ENCODE measurements at regions not wholly inside any gene's neighbourhood (a gene's known extent, or its start where the extent isn't known, plus 50 kb on each side); places are given as distances from the start of the nearest gene placed in this dataset.

DNA sequence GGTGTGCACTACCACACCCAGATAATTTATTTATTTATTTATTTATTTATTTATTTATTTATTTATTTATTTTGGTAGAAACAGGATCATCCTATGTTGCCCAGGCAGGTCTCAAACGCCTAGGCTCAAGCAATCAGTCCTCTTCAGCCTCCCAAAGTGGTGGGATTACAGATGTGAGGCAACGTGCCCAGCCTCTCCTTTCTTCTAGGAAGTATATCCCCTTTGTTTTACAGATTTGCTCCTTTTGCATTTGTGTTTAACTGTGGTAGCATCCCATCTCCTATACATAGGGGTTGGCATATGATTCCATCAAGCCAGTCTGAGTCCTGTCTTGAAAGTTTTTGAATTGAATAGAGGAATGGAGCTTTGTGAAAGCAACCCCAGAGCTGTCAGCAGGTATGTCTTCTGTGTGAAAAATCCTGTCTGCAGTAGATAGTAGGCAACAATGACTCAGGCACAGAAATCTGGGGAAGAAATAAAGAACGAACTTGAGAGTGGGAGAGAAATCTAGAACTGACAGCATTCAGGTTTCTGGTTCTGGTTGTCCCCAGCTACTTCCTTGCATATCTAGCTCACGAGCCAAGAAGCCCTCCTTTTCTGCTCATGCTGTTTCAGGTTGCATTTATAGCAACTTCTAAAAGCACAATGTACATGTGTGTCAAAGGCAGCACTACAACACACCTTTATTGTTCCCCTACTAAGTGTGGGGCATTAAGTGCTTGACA is 113.7 kb upstream of the LSM6 start:
- TF ChIP-seq POLR2A (IDR thresholded peaks at IDR 0.05) (no peak), EP300 (IDR thresholded peaks at IDR 0.05) (no peak)
- TF ChIP-seq, protein P1, sequence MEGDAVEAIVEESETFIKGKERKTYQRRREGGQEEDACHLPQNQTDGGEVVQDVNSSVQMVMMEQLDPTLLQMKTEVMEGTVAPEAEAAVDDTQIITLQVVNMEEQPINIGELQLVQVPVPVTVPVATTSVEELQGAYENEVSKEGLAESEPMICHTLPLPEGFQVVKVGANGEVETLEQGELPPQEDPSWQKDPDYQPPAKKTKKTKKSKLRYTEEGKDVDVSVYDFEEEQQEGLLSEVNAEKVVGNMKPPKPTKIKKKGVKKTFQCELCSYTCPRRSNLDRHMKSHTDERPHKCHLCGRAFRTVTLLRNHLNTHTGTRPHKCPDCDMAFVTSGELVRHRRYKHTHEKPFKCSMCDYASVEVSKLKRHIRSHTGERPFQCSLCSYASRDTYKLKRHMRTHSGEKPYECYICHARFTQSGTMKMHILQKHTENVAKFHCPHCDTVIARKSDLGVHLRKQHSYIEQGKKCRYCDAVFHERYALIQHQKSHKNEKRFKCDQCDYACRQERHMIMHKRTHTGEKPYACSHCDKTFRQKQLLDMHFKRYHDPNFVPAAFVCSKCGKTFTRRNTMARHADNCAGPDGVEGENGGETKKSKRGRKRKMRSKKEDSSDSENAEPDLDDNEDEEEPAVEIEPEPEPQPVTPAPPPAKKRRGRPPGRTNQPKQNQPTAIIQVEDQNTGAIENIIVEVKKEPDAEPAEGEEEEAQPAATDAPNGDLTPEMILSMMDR (IDR thresholded peaks at IDR 0.05), result no peak
